RWPE1 (cell line): ENCODE measurements at regions not wholly inside any gene's neighbourhood (a gene's known extent, or its start where the extent isn't known, plus 50 kb on each side); places are given as distances from the start of the nearest gene placed in this dataset.

Source experiments
- CTCF ChIA-PET: fragments of 350-600 bp; sonication (Branson Sonifier 250); formaldehyde crosslinking; extraction: SDS; loops from one replicate; lab custom pipeline; 2021; lab: Yijun Ruan, JAX
- POLR2A ChIA-PET: fragments of 400-600 bp; formaldehyde crosslinking; extraction: SDS; loops from one replicate; lab custom pipeline; 2020; ENCODE audit warnings: antibody characterized with exemption; ENCODE audit not compliant: low non-redundant PET; lab: Yijun Ruan, JAX
- DNase-seq: peaks from one replicate; pipeline ENCODE4 v3.0.0; 2012; ENCODE audit warnings: low spot score
- H3K27ac ChIP-seq: fragments of 450-650 bp; 2 replicates; pipeline ENCODE4 v1.5.1; 2017
- CTCF ChIP-seq: fragments of 450-650 bp; conservative IDR thresholded peaks from 2 replicates; pipeline ENCODE4 v1.5.1; 2017; ENCODE audit warnings: low read depth, mild to moderate bottlenecking

DNA sequence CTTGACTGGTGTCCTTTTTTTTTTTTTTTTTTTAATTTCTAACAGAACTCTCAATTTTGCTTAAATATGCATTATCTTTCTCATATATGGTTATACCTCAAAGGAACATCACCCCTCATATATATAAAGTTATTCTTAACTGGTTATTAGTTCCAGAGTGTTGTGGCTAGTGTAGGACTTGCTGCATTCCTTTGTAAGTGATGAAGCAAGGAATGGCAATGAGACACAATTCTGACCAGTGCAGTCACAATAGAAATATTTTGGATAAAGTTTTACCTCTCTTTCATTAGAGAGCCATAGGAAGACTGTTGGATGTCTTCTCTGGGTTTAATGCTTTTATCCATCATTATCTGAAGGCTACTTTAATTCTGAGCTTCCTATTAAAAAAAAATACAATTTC is 75.5 kb upstream of the CBLB start:
- H3K27ac ChIP-seq = no peak overlapping the region
- CTCF ChIA-PET = no interaction called here
- TF ChIP-seq CTCF = no peak
- no peak for DNase-seq
- POLR2A ChIA-PET = no interaction called here

DNA sequence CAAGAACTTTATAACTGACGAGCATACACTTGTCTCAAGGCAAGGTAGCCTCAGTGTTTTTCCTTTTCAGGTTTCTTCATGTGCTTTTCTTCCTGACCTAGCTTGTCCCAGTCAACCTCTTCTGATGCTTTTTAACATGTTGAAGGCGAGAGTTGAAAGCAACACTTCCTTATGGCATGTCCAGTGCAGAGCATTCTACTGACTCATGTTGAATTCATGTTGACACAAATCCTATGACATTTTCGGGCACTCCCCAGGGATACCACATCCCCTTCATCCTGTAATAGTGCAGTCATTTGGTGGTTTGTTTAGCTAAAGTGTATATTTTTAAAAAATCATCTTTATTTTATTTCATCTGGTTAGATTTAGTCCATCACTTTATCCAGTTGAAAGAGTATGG is 75.9 kb upstream of the CBLB start:
- no peak overlapping the region for H3K27ac ChIP-seq
- ChIA-PET POLR2A (no interaction called here), CTCF (no interaction called here)
- DNase-seq = peak; percentile 69
- no peak for TF ChIP-seq CTCF

DNA sequence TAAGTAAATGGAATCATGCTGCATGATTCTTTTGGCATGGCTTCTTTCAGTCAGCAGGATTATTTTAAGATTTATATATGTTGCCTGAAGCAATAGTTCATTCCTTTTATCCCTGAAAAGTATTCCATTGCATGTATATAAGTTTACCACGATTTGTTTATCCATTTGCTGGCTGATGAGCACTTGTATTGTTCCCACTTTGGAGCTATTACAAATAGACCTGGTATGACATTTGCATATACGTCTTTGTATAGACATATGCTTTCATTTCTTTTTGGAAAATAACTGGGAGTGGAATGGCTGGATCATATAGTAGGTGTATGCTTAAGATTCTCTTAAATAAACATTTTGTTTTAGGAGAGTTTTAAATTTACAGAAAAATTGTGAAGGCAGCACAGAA is 79.3 kb upstream of the CBLB start:
- DNase-seq = no peak
- ChIA-PET CTCF (no interaction called here), POLR2A (no interaction called here)
- TF ChIP-seq CTCF = no peak
- no peak overlapping the region for H3K27ac ChIP-seq

DNA sequence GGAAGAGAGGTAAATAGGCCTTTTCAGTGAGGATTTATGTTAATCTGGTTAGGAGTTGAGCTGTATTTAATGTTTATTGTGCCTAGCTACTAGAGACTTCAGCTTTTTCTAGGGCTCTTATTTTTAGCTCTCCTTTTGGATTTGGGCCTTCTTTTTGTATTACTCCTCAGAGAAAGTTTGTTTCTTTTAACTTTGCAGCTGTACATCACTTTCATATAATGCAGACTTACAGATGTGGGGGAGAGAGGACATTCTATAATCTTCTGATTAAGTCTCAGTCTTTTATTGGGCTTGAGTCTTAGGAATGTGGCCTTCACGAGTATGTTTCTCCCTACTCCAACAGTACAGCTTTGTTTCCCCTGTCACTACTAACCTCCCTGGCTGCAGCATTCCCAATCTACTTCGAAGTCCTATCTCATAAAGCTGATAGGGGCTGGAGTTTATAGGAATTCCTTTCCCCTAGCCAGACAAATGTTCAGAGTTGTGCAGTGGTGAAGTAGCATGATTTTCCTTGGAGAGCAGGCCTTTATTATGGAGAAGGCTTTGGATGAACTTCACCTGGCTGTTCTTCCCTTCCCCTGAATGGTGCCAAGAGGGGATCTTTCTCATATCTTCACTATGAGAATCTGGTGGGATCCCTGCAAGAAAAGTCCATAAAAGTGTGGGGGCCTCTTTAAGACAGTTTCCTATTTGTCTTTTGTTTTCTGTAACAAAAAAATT is 82.2 kb upstream of the CBLB start:
- no peak for TF ChIP-seq CTCF
- DNase-seq = no peak
- ChIA-PET POLR2A (no interaction called here), CTCF (no interaction called here)
- H3K27ac ChIP-seq = no peak overlapping the region

GRCh38 chr3:105953831-105954230 is 85.0 kb upstream of the CBLB start:
- CTCF ChIA-PET = no interaction called here
- H3K27ac ChIP-seq = no peak overlapping the region

GRCh38 chr3:105956306-105956705 is 87.5 kb upstream of the CBLB start:
- no peak overlapping the region for H3K27ac ChIP-seq
- ChIA-PET CTCF (no interaction called here), POLR2A (no interaction called here)
- no peak for TF ChIP-seq CTCF
- no peak for DNase-seq

More at GRCh38 chr3:105953831-105954230, 85.0 kb upstream of the CBLB start:
- no peak for DNase-seq
- no peak for TF ChIP-seq CTCF
- POLR2A ChIA-PET = no interaction called here
